Right atrium auricular region (tissue), 2 donors: ENCODE measurements at regions not wholly inside any gene's neighbourhood (a gene's known extent, or its start where the extent isn't known, plus 50 kb on each side); places are given as distances from the start of the nearest gene placed in this dataset.
"Not testable (repeated sequence)": the region's sequence is repeated elsewhere in the genome, so short reads cannot be mapped to it uniquely, and the experiment has no call there.

Experiments used
- DNase-seq: peaks from one replicate; pipeline ENCODE4 v3.0.0-alpha.2; 2019; ENCODE audit warnings: low spot score
- H3K27ac ChIP-seq, 2 donors: fragments of 200-600 bp; sonication (generic); 1 replicate in 1 of 2; 2 replicates in 1 of 2; pipeline ENCODE4 v1.5.1; 2016 to 2019
- H3K27me3 ChIP-seq, 2 donors: fragments of 200-600 bp; sonication (generic); one replicate each; pipeline versions ENCODE4 v1.5.1 to v1.6.0; 2017 to 2019
- H3K36me3 ChIP-seq: fragments of 200-600 bp; sonication (generic); one replicate; pipeline ENCODE4 v1.5.1; 2016
- H3K4me1 ChIP-seq, 2 donors: fragments of 200-600 bp; sonication (generic); one replicate each; pipeline versions ENCODE4 v1.5.1 to v1.6.0; 2017 to 2019
- H3K4me3 ChIP-seq, 2 donors: fragments of 200-600 bp; sonication (generic); 1 replicate in 1 of 2; 2 replicates in 1 of 2; pipeline ENCODE4 v1.5.1; 2017 to 2019; ENCODE audit warnings: mild to moderate bottlenecking in 1 of 2, moderate library complexity in 1 of 2
- H3K9me3 ChIP-seq, 2 donors: fragments of 200-600 bp; sonication (generic); one replicate each; pipeline ENCODE4 v1.5.1; 2019
- TF ChIP-seq, protein P1 (sequence below), 2 donors: fragments of 200-600 bp; sonication (generic); IDR thresholded peaks; one replicate each; pipeline ENCODE4 v1.5.1; 2019; ENCODE audit warnings: antibody characterized with exemption in 2 of 2

DNA sequence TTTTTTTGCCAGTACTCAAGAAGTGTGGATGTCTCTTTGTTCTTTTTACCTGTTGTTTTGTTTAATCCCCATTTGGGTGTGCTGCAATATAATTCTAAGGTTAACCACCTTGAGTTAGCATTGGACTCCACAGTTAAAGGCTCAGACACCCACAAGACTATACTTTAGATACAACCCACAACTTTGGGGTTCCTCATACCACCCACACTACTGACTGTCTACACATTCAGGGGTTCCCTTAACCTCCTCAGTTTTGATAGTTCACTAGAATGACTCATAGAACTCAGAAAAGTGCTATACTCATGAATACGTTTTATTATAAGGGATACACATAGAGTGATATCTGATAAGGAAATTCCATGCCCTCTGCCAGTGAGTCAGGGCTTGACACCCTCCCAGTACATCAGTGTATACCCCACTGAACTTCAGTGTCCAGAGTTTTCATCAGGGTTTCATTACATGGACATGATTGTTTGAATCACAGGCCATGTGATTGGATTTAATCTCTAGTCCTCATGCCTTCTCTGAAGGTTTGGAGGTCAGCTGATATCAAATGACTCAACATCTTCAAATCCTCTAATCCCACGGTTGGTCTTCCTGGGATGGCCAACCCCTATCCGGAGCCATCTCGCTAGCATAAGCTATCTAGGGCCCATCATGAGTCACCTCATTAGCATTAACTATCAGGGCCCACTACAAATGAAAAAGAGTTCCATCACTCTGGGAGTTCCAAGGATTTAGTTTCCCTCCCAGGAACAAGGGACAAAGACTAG lies 357.7 kb upstream of the EMCN start:
- TF ChIP-seq, protein P1, sequence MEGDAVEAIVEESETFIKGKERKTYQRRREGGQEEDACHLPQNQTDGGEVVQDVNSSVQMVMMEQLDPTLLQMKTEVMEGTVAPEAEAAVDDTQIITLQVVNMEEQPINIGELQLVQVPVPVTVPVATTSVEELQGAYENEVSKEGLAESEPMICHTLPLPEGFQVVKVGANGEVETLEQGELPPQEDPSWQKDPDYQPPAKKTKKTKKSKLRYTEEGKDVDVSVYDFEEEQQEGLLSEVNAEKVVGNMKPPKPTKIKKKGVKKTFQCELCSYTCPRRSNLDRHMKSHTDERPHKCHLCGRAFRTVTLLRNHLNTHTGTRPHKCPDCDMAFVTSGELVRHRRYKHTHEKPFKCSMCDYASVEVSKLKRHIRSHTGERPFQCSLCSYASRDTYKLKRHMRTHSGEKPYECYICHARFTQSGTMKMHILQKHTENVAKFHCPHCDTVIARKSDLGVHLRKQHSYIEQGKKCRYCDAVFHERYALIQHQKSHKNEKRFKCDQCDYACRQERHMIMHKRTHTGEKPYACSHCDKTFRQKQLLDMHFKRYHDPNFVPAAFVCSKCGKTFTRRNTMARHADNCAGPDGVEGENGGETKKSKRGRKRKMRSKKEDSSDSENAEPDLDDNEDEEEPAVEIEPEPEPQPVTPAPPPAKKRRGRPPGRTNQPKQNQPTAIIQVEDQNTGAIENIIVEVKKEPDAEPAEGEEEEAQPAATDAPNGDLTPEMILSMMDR (IDR thresholded peaks at IDR 0.05): no peak
- Histone ChIP-seq H3K27ac (no peak overlapping the region), H3K9me3 (no peaks in the 10 kb centered on the region), H3K4me1 (no peaks in the 10 kb centered on the region), H3K27me3 (no peaks in the 10 kb centered on the region), H3K36me3 (no peaks in the 10 kb centered on the region), H3K4me3 (no peak overlapping the region)
- DNase-seq: no peak

DNA sequence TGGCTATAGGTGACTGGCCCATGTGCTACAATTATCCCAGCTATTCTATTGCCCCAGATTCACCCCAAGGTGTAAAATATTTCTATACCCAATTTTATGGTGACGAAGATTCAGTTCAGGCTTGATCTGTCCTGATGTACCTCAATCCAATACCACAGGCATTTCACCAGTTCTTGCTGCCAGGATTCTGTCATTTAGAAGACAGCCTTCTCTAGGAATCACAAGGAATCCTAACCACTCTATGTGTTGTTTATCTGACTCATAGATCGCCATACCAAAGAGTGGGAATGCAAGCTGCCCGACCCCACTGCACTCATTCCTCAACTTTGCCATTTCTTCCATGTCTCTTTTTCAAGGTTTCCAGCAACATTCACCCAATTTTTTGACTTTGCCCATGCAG lies 355.0 kb upstream of the EMCN start:
- Histone ChIP-seq H3K4me3 (no peak overlapping the region), H3K4me1 (no peaks in the 10 kb centered on the region), H3K9me3 (no peaks in the 10 kb centered on the region), H3K27ac (no peak overlapping the region), H3K36me3 (no peaks in the 10 kb centered on the region), H3K27me3 (no peaks in the 10 kb centered on the region)
- no peak for DNase-seq
- TF ChIP-seq, protein P1 (IDR thresholded peaks at IDR 0.05): no peak

DNA sequence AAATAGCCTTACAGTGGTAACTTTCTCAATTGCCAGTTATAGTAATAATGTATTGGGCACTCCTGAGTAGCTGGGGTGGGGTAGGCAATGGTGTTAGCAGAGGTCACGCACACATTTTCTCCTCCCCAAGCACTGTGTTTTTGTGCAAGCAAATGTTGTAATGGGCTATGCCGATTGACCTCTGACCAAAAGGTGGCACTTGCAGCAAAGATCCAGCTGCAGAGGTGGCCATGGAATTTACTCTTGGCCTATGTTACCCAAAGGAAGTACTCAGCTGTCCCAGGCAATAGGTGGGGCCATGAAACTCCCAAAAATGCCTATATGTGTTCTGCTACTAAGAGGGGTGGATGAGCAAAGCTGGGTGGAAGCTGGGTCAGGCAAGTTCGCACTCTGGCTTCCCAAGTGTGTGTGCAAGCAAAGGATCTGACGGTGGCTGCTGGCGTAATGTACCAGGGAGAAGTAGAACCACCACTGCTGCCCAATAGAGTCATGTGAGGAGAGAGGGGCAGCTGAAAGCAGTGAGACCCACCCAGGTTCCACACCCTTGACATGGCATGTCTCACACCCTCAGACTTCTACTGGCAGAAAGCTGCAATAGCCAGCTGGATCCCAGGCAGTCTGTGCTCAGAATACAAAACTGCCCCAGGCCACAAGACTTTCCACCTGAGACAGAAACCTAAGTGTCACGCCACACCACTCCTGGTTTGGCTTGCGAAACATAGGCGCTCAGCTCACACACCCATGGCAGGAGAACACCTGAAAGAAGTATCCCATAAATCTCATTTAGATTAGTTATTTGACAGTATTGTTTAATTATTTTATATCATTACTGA lies 353.3 kb upstream of the EMCN start:
- no peak overlapping the region for H3K27ac ChIP-seq
- no peaks in the 10 kb centered on the region for H3K36me3 ChIP-seq
- H3K9me3 ChIP-seq: no peaks in the 10 kb centered on the region
- TF ChIP-seq, protein P1 (IDR thresholded peaks at IDR 0.05): no peak
- no peaks in the 10 kb centered on the region for H3K27me3 ChIP-seq
- no peak overlapping the region for H3K4me3 ChIP-seq
- no peak for DNase-seq
- no peaks in the 10 kb centered on the region for H3K4me1 ChIP-seq

DNA sequence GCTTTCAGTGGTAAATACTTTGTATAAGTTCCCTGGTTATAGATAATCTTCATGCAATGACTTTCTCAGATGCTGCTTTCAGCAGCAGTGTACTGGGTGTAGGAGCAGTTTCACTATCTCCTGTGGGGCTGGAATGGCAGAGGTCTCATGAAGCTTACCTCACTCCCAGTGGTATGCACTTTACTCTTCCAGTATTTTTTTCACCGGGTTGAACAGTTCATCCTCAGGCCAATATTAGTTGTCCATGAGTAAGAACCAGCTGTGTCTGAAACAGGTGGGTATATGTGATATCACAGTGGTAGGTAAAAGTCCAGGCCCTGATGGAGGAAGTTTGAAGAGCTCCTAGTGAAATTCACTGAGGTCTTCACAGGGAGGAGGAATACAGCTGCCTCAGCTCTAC lies 351.5 kb upstream of the EMCN start:
- Histone ChIP-seq H3K27ac (no peak overlapping the region), H3K9me3 (no peaks in the 10 kb centered on the region), H3K4me3 (no peak overlapping the region), H3K27me3 (no peaks in the 10 kb centered on the region), H3K4me1 (no peaks in the 10 kb centered on the region), H3K36me3 (no peaks in the 10 kb centered on the region)
- no peak for DNase-seq
- TF ChIP-seq, protein P1 (IDR thresholded peaks at IDR 0.05): no peak

DNA sequence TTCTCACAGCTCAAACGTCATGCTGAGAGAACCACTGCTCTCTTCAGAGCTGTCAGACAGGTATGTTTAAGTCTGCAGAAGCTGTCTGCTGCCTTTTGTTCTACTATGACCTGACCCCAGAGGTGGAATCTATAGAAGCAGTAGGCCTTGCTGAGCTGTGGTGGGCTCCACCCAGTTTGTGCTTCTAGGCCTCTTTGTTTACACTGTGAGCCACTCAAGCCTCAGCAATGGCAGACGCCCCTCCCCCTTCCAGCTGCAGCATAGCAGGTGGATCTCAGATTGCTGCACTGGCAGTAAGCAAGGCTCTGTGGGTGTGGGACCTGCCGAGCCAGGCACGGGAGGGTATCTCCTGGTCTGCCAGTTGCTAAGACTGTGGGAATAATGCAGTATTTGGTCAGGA lies 350.5 kb upstream of the EMCN start:
- not testable (repeated sequence) for H3K9me3 ChIP-seq, DNase-seq

DNA sequence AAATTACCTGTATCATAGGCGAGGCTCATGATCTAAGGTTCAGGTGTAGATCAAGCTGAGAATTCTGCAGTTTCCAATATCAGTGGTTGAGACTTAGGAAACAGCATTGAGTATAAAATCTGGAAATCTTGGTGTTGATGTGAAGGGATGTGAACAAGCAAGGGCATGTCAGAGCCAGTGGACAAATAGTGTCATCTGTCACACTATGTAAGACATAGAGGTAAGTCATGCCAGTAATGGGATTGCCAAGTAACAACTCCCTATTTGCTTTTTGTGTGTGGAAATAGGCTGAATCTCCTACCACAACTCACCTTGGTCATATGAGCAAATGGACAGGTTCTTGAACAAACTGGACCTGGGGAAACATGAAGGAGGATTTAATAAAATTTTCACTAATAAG lies 334.5 kb upstream of the EMCN start:
- Histone ChIP-seq H3K27me3 (no peaks in the 10 kb centered on the region), H3K4me3 (no peak overlapping the region), H3K27ac (no peak overlapping the region), H3K36me3 (no peaks in the 10 kb centered on the region), H3K9me3 (no peaks in the 10 kb centered on the region), H3K4me1 (no peaks in the 10 kb centered on the region)
- no peak for DNase-seq
- TF ChIP-seq, protein P1 (IDR thresholded peaks at IDR 0.05): no peak

More for the DNA sequence above, 350.5 kb upstream of the EMCN start:
- H3K4me1 ChIP-seq, H3K4me3 ChIP-seq, H3K27ac ChIP-seq, H3K36me3 ChIP-seq, H3K27me3 ChIP-seq: not testable (repeated sequence)
